Right lobe of liver (tissue), 6 donors: ENCODE measurements at regions not wholly inside any gene's neighbourhood (a gene's known extent, or its start where the extent isn't known, plus 50 kb on each side); places are given as distances from the start of the nearest gene placed in this dataset.

Experiments used
- ATAC-seq, 4 donors: fragments of 200-7000 bp; cut with Tn5 transposase; one replicate each; pipeline ENCODE4 v1.9.1; 2020; ENCODE audit warnings: mild to moderate bottlenecking in 4 of 4, moderate library complexity in 4 of 4
- DNase-seq, 3 donors: peaks; one replicate each; pipeline ENCODE4 v3.0.0-alpha.2; 2020
- H3K27ac ChIP-seq, 3 donors: fragments of 200-600 bp; one replicate each; pipeline ENCODE4 v1.8.0; 2022
- H3K27me3 ChIP-seq, 2 donors: fragments of 200-600 bp; one replicate each; pipeline ENCODE4 v1.8.0; 2022
- H3K36me3 ChIP-seq, 4 donors: fragments of 200-600 bp; sonication (generic) in 1 of 4; one replicate each; pipeline versions ENCODE4 v1.5.1 to v1.8.0; 2017 to 2022; ENCODE audit warnings: control low read depth in 1 of 4
- H3K4me1 ChIP-seq, 4 donors: fragments of 200-600 bp; sonication (generic) in 1 of 4; one replicate each; pipeline versions ENCODE4 v1.5.1 to v1.8.0; 2017 to 2022; ENCODE audit warnings: control low read depth in 1 of 4
- H3K4me3 ChIP-seq, 3 donors: fragments of 200-600 bp; one replicate each; pipeline ENCODE4 v1.8.0; 2022
- H3K9me3 ChIP-seq, 4 donors: fragments of 200-600 bp; sonication (generic) in 1 of 4; one replicate each; pipeline versions ENCODE4 v1.5.1 to v1.8.0; 2017 to 2022; ENCODE audit warnings: control low read depth in 1 of 4
- CTCF ChIP-seq, 4 donors: fragments of 200-600 bp in 3 of 4; fragments of 450-650 bp in 1 of 4; IDR thresholded peaks; one replicate each; pipeline versions ENCODE4 v1.5.1 to v1.8.0; 2016 to 2022; ENCODE audit warnings: antibody characterized with exemption in 4 of 4, mild to moderate bottlenecking in 2 of 4
- POLR2A ChIP-seq: fragments of 450-650 bp; IDR thresholded peaks from one replicate; pipeline ENCODE4 v1.6.1; 2017; ENCODE audit warnings: antibody characterized with exemption, mild to moderate bottlenecking
- WGBS: methylation state at CpG from one replicate; pipeline ENCODE4 v1.1.6; 2018; ENCODE audit warnings: low coverage, low lambda C conversion rate; ENCODE audit not compliant: insufficient coverage; ENCODE audit errors: missing lambda C conversion rate; 5-methylcytosine and 5-hydroxymethylcytosine counted together
- intact Hi-C, 2 donors: fragments of 100-400 bp; cut with DNase I; formaldehyde crosslinking; loops; one replicate each; pipeline versions ENCODE4 v1.11.2 to v1.14.1; 2022
- donor health status: DM: no; HTN: yes; CAD: no.
- donor health status: DM: no; HTN: no; CAD: no.
- donor health status: DM: no; HTN: no; CAD: no.
- donor health status: DM: no; HTN: yes; CAD: no.
- donor health status: DM: no; HTN: yes; CAD: no.

- ATAC-seq: no peak
- WGBS: 19% methylated on average over 3 of the region's 3 CpGs
These were observed 198.7 kb upstream of the NOCT start for GRCh38 chr4:138816875-138817274.

DNA sequence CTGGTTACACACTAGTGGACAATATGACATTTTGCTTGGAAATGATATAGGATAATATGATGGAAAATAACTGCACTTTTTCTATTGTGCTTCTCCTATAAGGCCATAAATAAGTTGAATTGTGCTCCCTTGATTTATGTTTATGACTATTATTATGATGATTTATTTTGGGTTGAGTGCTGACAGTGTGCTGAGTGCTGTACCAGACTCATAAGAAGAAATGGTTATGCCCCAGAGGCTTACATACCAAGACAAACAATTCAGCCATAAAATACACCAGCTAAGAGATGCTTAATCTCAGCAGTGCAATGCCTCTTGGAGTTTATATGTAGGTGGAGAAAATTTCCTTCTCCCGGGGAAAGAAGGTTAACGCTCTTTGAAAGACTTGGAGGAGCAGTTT, 199.8 kb upstream of the NOCT start:
- Histone ChIP-seq H3K27me3 (no peaks in the 10 kb centered on the region), H3K27ac (no peak overlapping the region), H3K36me3 (no peaks in the 10 kb centered on the region), H3K4me1 (no peaks in the 10 kb centered on the region), H3K4me3 (no peak overlapping the region), H3K9me3 (no peaks in the 10 kb centered on the region)
- DNase-seq (no peak), ATAC-seq (no peak)
- TF ChIP-seq POLR2A (no peak), CTCF (IDR thresholded peaks at IDR 0.05) (no peak)
- intact Hi-C loops: no loop called here
- 78% methylated on average over 2 of the region's 2 CpGs for WGBS

More at GRCh38 chr4:138816875-138817274, 198.7 kb upstream of the NOCT start:
- intact Hi-C loops: no loop called here
- Histone ChIP-seq H3K27me3 (no peaks in the 10 kb centered on the region), H3K27ac (no peak overlapping the region), H3K9me3 (no peaks in the 10 kb centered on the region), H3K36me3 (no peaks in the 10 kb centered on the region), H3K4me3 (no peak overlapping the region), H3K4me1 (no peaks in the 10 kb centered on the region)
- DNase-seq: no peak
- TF ChIP-seq CTCF (IDR thresholded peaks at IDR 0.05) (no peak), POLR2A (no peak)

DNA sequence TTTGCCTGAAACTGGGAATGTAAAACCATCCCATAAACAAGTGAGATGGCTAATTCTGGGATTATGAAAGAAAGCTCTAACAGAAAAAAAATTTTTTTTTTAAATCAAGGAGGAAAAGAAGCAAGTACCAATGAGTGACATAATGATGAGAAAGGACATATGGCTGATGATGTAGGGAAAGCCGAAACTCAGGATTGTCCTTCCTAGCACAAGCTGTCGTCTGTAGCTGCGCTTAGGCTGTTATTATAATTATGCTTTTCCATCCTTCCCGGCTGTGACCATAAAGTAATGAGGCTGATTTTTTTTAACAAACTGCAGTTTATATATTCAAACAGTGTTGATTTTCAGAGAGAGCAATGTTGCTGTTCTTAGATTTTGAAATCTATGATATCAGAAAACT, 209.8 kb upstream of the NOCT start:
- no peak for DNase-seq
- no peak for TF ChIP-seq CTCF (IDR thresholded peaks at IDR 0.05)
- no peak for TF ChIP-seq POLR2A
- no peak overlapping the region for H3K4me3 ChIP-seq
- intact Hi-C loops: no loop called here
- no peaks in the 10 kb centered on the region for H3K9me3 ChIP-seq
- H3K4me1 ChIP-seq: no peaks in the 10 kb centered on the region
- no peak overlapping the region for H3K27ac ChIP-seq
- H3K27me3 ChIP-seq: no peaks in the 10 kb centered on the region
- no peak for ATAC-seq
- H3K36me3 ChIP-seq: no peaks in the 10 kb centered on the region
- 73% methylated on average over 4 of the region's 4 CpGs for WGBS

- intact Hi-C loops: no loop called here
- ATAC-seq (no peak), DNase-seq (no peak)
- H3K27ac ChIP-seq: no peak overlapping the region
- H3K27me3 ChIP-seq: no peaks in the 10 kb centered on the region
- H3K4me1 ChIP-seq: no peaks in the 10 kb centered on the region
- WGBS: 9% methylated on average over 9 of the region's 9 CpGs
- TF ChIP-seq POLR2A (no peak), CTCF (IDR thresholded peaks at IDR 0.05) (no peak)
- H3K36me3 ChIP-seq: no peaks in the 10 kb centered on the region
- no peaks in the 10 kb centered on the region for H3K9me3 ChIP-seq
- H3K4me3 ChIP-seq: no peak overlapping the region
These were observed 210.9 kb upstream of the NOCT start for GRCh38 chr4:138804711-138805110.

DNA sequence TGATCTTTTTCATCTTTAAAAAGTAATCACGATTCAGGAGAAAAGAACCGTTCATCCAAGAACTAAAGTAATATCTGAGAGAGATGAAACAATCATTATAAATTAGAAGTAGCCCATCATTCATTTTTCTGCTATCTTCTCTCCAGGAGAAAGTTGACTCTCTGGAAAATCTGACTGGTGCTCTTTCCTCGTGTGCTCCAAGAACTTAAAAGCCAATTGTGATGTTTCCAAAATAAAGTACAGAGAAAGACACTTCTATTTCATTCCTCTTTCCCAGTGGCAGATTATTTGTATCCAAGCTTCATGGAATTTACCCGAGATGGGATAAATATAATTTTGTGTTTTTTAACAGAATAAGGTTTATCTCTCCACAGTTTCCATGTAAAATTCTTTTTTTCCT, 212.5 kb upstream of the NOCT start:
- Histone ChIP-seq H3K27ac (no peak overlapping the region), H3K4me1 (no peaks in the 10 kb centered on the region), H3K27me3 (no peaks in the 10 kb centered on the region), H3K4me3 (no peak overlapping the region), H3K9me3 (no peaks in the 10 kb centered on the region), H3K36me3 (no peaks in the 10 kb centered on the region)
- WGBS: 58% methylated on average over 4 of the region's 4 CpGs
- no peak for DNase-seq
- ATAC-seq: no peak
- intact Hi-C loops: no loop called here
- TF ChIP-seq POLR2A (no peak), CTCF (IDR thresholded peaks at IDR 0.05) (no peak)
